Glutamatergic neuron (in vitro differentiated cells): ENCODE measurements at regions not wholly inside any gene's neighbourhood (a gene's known extent, or its start where the extent isn't known, plus 50 kb on each side); places are given as distances from the start of the nearest gene placed in this dataset.

Experiments
- DNase-seq: peaks from one replicate; pipeline ENCODE4 v3.0.0; 2022
- H3K27ac Mint-ChIP-seq: one replicate; pipeline ENCODE4 v1.8.0; 2020; ENCODE audit warnings: mild to moderate bottlenecking, mixed read lengths, inconsistent platforms; ENCODE audit not compliant: unreplicated experiment
- H3K27me3 Mint-ChIP-seq: one replicate; pipeline ENCODE4 v1.8.0; 2020; ENCODE audit warnings: mild to moderate bottlenecking, moderate library complexity, mixed read lengths, inconsistent platforms; ENCODE audit not compliant: unreplicated experiment
- H3K36me3 Mint-ChIP-seq: one replicate; pipeline ENCODE4 v1.8.0; 2020; ENCODE audit warnings: mild to moderate bottlenecking, mixed read lengths, inconsistent platforms; ENCODE audit not compliant: unreplicated experiment
- H3K4me1 Mint-ChIP-seq: one replicate; pipeline ENCODE4 v1.8.0; 2020; ENCODE audit warnings: mild to moderate bottlenecking, low read depth, mixed read lengths, inconsistent platforms; ENCODE audit not compliant: unreplicated experiment
- H3K4me3 Mint-ChIP-seq: one replicate; pipeline ENCODE4 v1.8.0; 2020; ENCODE audit warnings: mild to moderate bottlenecking, mixed read lengths, inconsistent platforms; ENCODE audit not compliant: unreplicated experiment
- H3K9me3 Mint-ChIP-seq: one replicate; pipeline ENCODE4 v1.8.0; 2020; ENCODE audit warnings: mild to moderate bottlenecking, moderate library complexity, mixed read lengths, inconsistent platforms; ENCODE audit not compliant: unreplicated experiment
- TF ChIP-seq, protein P1 (sequence below): fragments of 200-600 bp; sonication (generic); IDR thresholded peaks from one replicate; pipeline ENCODE4 v1.5.0; 2021; ENCODE audit not compliant: partially characterized antibody, unreplicated experiment

DNA sequence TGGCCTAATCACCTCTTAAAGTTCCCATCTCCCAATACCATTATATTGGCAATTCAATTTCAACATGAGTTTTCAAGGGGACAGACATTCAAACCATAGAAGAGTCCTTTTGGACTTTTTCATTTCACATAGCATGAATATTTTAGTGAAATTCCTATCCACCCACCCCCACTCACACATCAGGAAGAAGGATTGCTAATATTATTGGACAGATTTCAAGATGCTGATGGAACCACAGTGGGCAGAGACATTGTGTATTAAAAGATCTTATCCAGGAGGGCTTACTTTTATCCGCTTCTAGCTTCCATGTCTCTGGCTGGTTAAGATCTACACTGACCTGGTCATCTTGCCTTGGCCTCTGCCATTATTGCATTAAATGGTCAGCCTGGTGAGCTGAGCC lies 297.4 kb upstream of the ACVR2A start:
- TF ChIP-seq, protein P1, sequence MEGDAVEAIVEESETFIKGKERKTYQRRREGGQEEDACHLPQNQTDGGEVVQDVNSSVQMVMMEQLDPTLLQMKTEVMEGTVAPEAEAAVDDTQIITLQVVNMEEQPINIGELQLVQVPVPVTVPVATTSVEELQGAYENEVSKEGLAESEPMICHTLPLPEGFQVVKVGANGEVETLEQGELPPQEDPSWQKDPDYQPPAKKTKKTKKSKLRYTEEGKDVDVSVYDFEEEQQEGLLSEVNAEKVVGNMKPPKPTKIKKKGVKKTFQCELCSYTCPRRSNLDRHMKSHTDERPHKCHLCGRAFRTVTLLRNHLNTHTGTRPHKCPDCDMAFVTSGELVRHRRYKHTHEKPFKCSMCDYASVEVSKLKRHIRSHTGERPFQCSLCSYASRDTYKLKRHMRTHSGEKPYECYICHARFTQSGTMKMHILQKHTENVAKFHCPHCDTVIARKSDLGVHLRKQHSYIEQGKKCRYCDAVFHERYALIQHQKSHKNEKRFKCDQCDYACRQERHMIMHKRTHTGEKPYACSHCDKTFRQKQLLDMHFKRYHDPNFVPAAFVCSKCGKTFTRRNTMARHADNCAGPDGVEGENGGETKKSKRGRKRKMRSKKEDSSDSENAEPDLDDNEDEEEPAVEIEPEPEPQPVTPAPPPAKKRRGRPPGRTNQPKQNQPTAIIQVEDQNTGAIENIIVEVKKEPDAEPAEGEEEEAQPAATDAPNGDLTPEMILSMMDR: no peak
- Mint-ChIP-seq H3K27me3 (no peaks in the 10 kb centered on the region), H3K27ac (no peak overlapping the region), H3K4me1 (no peaks in the 10 kb centered on the region), H3K9me3 (no peaks in the 10 kb centered on the region), H3K4me3 (no peak overlapping the region), H3K36me3 (no peaks in the 10 kb centered on the region)
- no peak for DNase-seq

GRCh38 chr2:147546109-147546508 lies 298.7 kb upstream of the ACVR2A start:
- H3K27ac Mint-ChIP-seq: no peak overlapping the region
- no peaks in the 10 kb centered on the region for H3K27me3 Mint-ChIP-seq
- TF ChIP-seq, protein P1: no peak

GRCh38 chr2:147543056-147543455 lies 301.8 kb upstream of the ACVR2A start:
- H3K27me3 Mint-ChIP-seq: no peaks in the 10 kb centered on the region
- H3K4me3 Mint-ChIP-seq: no peak overlapping the region
- H3K4me1 Mint-ChIP-seq: peaks cover 5% of the 10 kb centered on the region
- no peak for DNase-seq
- TF ChIP-seq, protein P1: no peak
- no peaks in the 10 kb centered on the region for H3K36me3 Mint-ChIP-seq
- no peak overlapping the region for H3K27ac Mint-ChIP-seq
- H3K9me3 Mint-ChIP-seq: peaks cover 2% of the 10 kb centered on the region

More at GRCh38 chr2:147546109-147546508, 298.7 kb upstream of the ACVR2A start:
- no peak for DNase-seq
- peaks cover 2% of the 10 kb centered on the region for H3K9me3 Mint-ChIP-seq
- H3K4me1 Mint-ChIP-seq: no peaks in the 10 kb centered on the region
- no peaks in the 10 kb centered on the region for H3K36me3 Mint-ChIP-seq
- H3K4me3 Mint-ChIP-seq: no peak overlapping the region

DNA sequence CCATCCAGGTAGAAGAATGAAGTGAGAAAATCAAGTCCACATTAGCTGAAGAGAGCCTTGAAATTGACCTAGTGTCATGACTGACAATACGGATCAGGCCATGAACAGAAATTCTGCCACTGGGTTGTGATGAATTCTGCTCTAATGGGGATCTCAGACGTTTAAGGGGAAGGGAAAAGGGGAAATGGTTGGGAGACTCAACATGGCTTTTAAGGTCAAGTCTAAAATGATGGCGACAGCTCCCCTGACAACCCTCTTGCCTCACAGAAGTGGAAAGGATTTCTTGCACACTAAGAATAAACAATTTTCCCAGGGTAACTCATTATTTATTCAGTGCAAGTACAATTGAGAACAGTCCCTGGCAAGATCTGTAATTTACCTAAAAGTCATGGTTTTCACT lies 302.5 kb upstream of the ACVR2A start:
- peaks cover 5% of the 10 kb centered on the region for H3K4me1 Mint-ChIP-seq
- no peak for DNase-seq
- H3K27ac Mint-ChIP-seq: no peak overlapping the region
- TF ChIP-seq, protein P1: no peak
- H3K4me3 Mint-ChIP-seq: no peak overlapping the region
- H3K9me3 Mint-ChIP-seq: peaks cover 2% of the 10 kb centered on the region
- H3K27me3 Mint-ChIP-seq: no peaks in the 10 kb centered on the region
- H3K36me3 Mint-ChIP-seq: no peaks in the 10 kb centered on the region

GRCh38 chr2:147541314-147541713 lies 303.5 kb upstream of the ACVR2A start:
- H3K27me3 Mint-ChIP-seq: no peaks in the 10 kb centered on the region
- peaks cover 2% of the 10 kb centered on the region for H3K9me3 Mint-ChIP-seq
- H3K27ac Mint-ChIP-seq: no peak overlapping the region
- H3K36me3 Mint-ChIP-seq: no peaks in the 10 kb centered on the region
- TF ChIP-seq, protein P1: no peak
- no peak overlapping the region for H3K4me3 Mint-ChIP-seq
- H3K4me1 Mint-ChIP-seq: peaks cover 5% of the 10 kb centered on the region
- DNase-seq: no peak
